ENCODE measurements at regions not wholly inside any gene's neighbourhood (a gene's known extent, or its start where the extent isn't known, plus 50 kb on each side); places are given as distances from the start of the nearest gene placed in this dataset.

GRCh38 chr14:49159081-49159480 lies 427.1 kb downstream of the RPS29 start:
- no peak overlapping the region for H3K4me3 ChIP-seq (ENCODE audit: low read depth, low read length, poor library complexity, severe bottlenecking)

DNA sequence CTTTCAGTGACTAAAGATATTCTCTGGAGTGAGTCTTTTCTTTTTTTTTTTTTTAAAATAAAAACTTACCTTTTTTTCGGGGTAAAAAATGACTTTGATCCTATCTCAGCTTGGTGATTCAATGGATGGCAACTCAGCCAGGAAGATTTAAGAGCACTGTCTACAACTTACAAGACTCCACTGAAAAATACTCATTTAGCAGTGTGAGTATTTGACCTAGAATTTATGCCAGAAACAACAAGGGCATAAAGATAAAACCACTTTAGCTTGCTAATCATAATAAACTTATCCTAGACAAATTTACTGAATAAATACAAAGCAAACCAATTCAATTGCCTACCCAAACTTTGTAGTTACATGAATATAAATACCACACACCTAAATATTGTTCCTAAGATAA lies 446.6 kb downstream of the RPS29 start:
- H3K36me3 ChIP-seq (ENCODE audit: insufficient read depth, low read length): no peaks in the 10 kb centered on the region
- no peaks in the 10 kb centered on the region for H3K9me3 ChIP-seq (ENCODE audit: low read length)
- no peaks in the 10 kb centered on the region for H3F3A ChIP-seq (ENCODE audit: insufficient read depth, low read length)
- no peaks in the 10 kb centered on the region for H3K9me2 ChIP-seq (ENCODE audit: low read depth, low read length)
- H3K4me1 ChIP-seq (ENCODE audit: insufficient read depth, low read length, severe bottlenecking): no peaks in the 10 kb centered on the region
- H4K20me1 ChIP-seq (ENCODE audit: insufficient read depth, low read length): no peaks in the 10 kb centered on the region
- H3K4me2 ChIP-seq (ENCODE audit: low read length): no peak overlapping the region
- TF ChIP-seq EZH2 (IDR thresholded peaks at IDR 0.05; ENCODE audit: borderline replicate concordance, low read length) (no peak), CTCF (IDR thresholded peaks at IDR 0.05; ENCODE audit: low read length) (no peak)
- H3K4me3 ChIP-seq (ENCODE audit: low read depth, low read length, poor library complexity, severe bottlenecking): no peak overlapping the region
- H3K27me3 ChIP-seq (ENCODE audit: insufficient read depth, low read length): no peaks in the 10 kb centered on the region
- no peaks in the 10 kb centered on the region for H3K79me2 ChIP-seq (ENCODE audit: insufficient read depth, low read length)
- no peak overlapping the region for H3K9ac ChIP-seq (ENCODE audit: low read length)
- no peak overlapping the region for H2AFZ ChIP-seq (ENCODE audit: low read length)
- H3K27ac ChIP-seq (ENCODE audit: low read depth, low read length, poor library complexity, severe bottlenecking): no peak overlapping the region

More at GRCh38 chr14:49159081-49159480, 427.1 kb downstream of the RPS29 start:
- Histone ChIP-seq H2AFZ (ENCODE audit: low read length) (no peak overlapping the region), H3F3A (ENCODE audit: insufficient read depth, low read length) (no peaks in the 10 kb centered on the region), H3K9me2 (ENCODE audit: low read depth, low read length) (no peaks in the 10 kb centered on the region), H3K9ac (ENCODE audit: low read length) (no peak overlapping the region), H3K4me1 (ENCODE audit: insufficient read depth, low read length, severe bottlenecking) (no peaks in the 10 kb centered on the region), H3K27me3 (ENCODE audit: insufficient read depth, low read length) (no peaks in the 10 kb centered on the region), H3K36me3 (ENCODE audit: insufficient read depth, low read length) (no peaks in the 10 kb centered on the region), H4K20me1 (ENCODE audit: insufficient read depth, low read length) (no peaks in the 10 kb centered on the region), H3K4me2 (ENCODE audit: low read length) (no peak overlapping the region), H3K27ac (ENCODE audit: low read depth, low read length, poor library complexity, severe bottlenecking) (no peak overlapping the region), H3K79me2 (ENCODE audit: insufficient read depth, low read length) (no peaks in the 10 kb centered on the region), H3K9me3 (ENCODE audit: low read length) (no peaks in the 10 kb centered on the region)
- TF ChIP-seq EZH2 (IDR thresholded peaks at IDR 0.05; ENCODE audit: borderline replicate concordance, low read length) (no peak), CTCF (IDR thresholded peaks at IDR 0.05; ENCODE audit: low read length) (no peak)

GRCh38 chr14:49134940-49135339 lies 451.2 kb downstream of the RPS29 start:
- Histone ChIP-seq H2AFZ (ENCODE audit: low read length) (no peak overlapping the region), H3K4me1 (ENCODE audit: insufficient read depth, low read length, severe bottlenecking) (no peaks in the 10 kb centered on the region), H3K4me2 (ENCODE audit: low read length) (no peak overlapping the region), H3K9ac (ENCODE audit: low read length) (no peak overlapping the region), H3K79me2 (ENCODE audit: insufficient read depth, low read length) (no peaks in the 10 kb centered on the region), H3K4me3 (ENCODE audit: low read depth, low read length, poor library complexity, severe bottlenecking) (no peak overlapping the region), H3K36me3 (ENCODE audit: insufficient read depth, low read length) (no peaks in the 10 kb centered on the region), H3K9me3 (ENCODE audit: low read length) (no peaks in the 10 kb centered on the region), H3K27ac (ENCODE audit: low read depth, low read length, poor library complexity, severe bottlenecking) (no peak overlapping the region), H3K27me3 (ENCODE audit: insufficient read depth, low read length) (no peaks in the 10 kb centered on the region), H3K9me2 (ENCODE audit: low read depth, low read length) (no peaks in the 10 kb centered on the region), H4K20me1 (ENCODE audit: insufficient read depth, low read length) (no peaks in the 10 kb centered on the region), H3F3A (ENCODE audit: insufficient read depth, low read length) (no peaks in the 10 kb centered on the region)
- TF ChIP-seq EZH2 (IDR thresholded peaks at IDR 0.05; ENCODE audit: borderline replicate concordance, low read length) (no peak), CTCF (IDR thresholded peaks at IDR 0.05; ENCODE audit: low read length) (peak; percentile 38)
